ENCODE measurements at regions not wholly inside any gene's neighbourhood (a gene's known extent, or its start where the extent isn't known, plus 50 kb on each side); places are given as distances from the start of the nearest gene placed in this dataset.
A peak's percentile ranks its signal among the peaks of the same experiment; 100 is the strongest.

- no peaks in the 10 kb centered on the region for H3K9me3 ChIP-seq (ENCODE audit: control insufficient read depth in 3 of 3, low read length in 3 of 3)
- H3K27me3 ChIP-seq (ENCODE audit: control insufficient read depth in 3 of 3, insufficient read depth in 3 of 3, low read length in 3 of 3): peaks cover 0 to 3% (median 2%) of the 10 kb centered on the region in 3 donors
- H3K36me3 ChIP-seq (ENCODE audit: control insufficient read depth in 3 of 3, insufficient read depth in 3 of 3, low read length in 3 of 3): no peaks in the 10 kb centered on the region
- peak overlapping the region in 1 of 3 donors; percentile 24 for H3K4me3 ChIP-seq (ENCODE audit: low read length in 3 of 3)
- H3K4me1 ChIP-seq (ENCODE audit: control insufficient read depth in 3 of 3, insufficient read depth in 3 of 3, low read length in 3 of 3): peaks cover 33 to 49% (median 38%) of the 10 kb centered on the region in 3 donors
- peak overlapping the region in 1 of 3 donors; percentile 45 for H3K9ac ChIP-seq (ENCODE audit: low read depth in 1 of 3, low read length in 3 of 3)
- H3K27ac ChIP-seq (ENCODE audit: low read depth, low read length): no peak overlapping the region
Observed at GRCh38 chr2:120879431-120880295, 144.0 kb downstream of the GLI2 start.

DNA sequence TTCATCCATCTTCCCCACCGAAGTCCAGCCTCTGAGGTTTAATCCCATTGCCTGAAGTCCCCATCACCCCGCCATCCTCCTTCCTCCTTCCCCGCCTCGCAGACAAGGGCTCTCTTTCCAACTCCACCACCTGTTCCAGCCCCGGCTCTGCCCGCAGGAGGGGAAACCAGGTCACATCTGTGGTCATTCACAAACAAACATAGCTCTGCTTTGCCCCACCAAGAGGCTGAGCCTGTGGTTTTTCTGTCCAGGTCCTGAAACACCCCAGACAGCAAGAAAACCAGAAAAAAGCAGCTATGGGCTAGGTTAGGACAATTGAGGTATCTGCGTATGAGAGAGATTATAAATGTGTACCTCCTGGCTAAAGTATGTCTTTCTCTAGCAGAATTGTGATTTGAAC is 144.7 kb downstream of the GLI2 start:
- H3K4me1 ChIP-seq (ENCODE audit: control insufficient read depth in 3 of 3, insufficient read depth in 3 of 3, low read length in 3 of 3): peaks cover 37 to 50% (median 44%) of the 10 kb centered on the region in 3 donors
- H3K27me3 ChIP-seq (ENCODE audit: control insufficient read depth in 3 of 3, insufficient read depth in 3 of 3, low read length in 3 of 3): no peaks in the 10 kb centered on the region
- no peak overlapping the region for H3K9ac ChIP-seq (ENCODE audit: low read depth in 1 of 3, low read length in 3 of 3)
- H3K4me3 ChIP-seq (ENCODE audit: low read length in 3 of 3): no peak overlapping the region
- no peaks in the 10 kb centered on the region for H3K9me3 ChIP-seq (ENCODE audit: control insufficient read depth in 3 of 3, low read length in 3 of 3)
- no peak overlapping the region for H3K27ac ChIP-seq (ENCODE audit: low read depth, low read length)
- no peaks in the 10 kb centered on the region for H3K36me3 ChIP-seq (ENCODE audit: control insufficient read depth in 3 of 3, insufficient read depth in 3 of 3, low read length in 3 of 3)

DNA sequence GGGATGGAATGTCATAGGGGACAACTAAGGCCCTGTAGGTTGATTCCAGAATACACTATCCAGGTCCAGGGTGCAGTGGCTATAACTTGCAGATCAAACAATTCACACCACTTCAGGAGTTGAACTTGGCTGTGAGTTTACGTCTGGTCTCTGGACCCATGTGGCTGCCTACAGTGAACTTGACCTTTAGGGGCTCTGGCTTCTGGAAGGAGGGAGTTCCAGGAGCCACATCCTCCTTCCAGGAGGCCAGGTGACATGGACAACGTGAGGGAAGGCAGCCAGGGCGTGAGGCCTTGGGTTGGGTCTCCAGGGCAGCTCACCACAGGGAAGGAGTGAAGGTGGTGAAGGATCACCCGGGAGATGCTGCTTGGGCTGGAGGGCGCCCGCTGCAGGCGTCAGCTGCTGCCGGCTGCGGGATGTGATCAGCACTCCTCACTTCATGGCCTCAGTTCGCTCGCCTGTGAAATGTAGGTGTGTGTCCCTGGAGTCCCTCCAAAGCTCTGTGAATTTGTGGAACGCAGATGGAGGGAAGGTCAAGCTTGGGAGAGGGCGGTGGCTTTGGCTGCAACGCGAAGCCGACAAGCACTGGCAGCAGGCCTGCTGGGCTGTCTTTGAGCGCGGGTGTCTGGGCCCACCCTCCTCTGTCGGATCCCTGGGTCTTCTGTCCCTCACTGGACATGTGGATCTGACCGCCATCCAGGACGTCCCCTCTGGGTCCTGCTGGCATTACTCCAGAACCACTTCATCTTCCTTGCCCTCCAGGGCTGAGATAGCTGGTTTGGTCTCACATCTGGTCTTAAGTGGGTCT is 146.5 kb downstream of the GLI2 start:
- Histone ChIP-seq H3K27me3 (ENCODE audit: control insufficient read depth in 3 of 3, insufficient read depth in 3 of 3, low read length in 3 of 3) (no peaks in the 10 kb centered on the region), H3K9ac (ENCODE audit: low read depth in 1 of 3, low read length in 3 of 3) (peak overlapping the region in 1 of 3 donors; percentile 45), H3K27ac (ENCODE audit: low read depth, low read length) (no peak overlapping the region), H3K4me3 (ENCODE audit: low read length in 3 of 3) (peak overlapping the region in 1 of 3 donors; percentile 22), H3K4me1 (ENCODE audit: control insufficient read depth in 3 of 3, insufficient read depth in 3 of 3, low read length in 3 of 3) (peaks cover 50 to 65% (median 57%) of the 10 kb centered on the region in 3 donors), H3K9me3 (ENCODE audit: control insufficient read depth in 3 of 3, low read length in 3 of 3) (no peaks in the 10 kb centered on the region), H3K36me3 (ENCODE audit: control insufficient read depth in 3 of 3, insufficient read depth in 3 of 3, low read length in 3 of 3) (no peaks in the 10 kb centered on the region)

- no peak overlapping the region for H3K27ac ChIP-seq (ENCODE audit: low read depth, low read length)
- H3K36me3 ChIP-seq (ENCODE audit: control insufficient read depth in 3 of 3, insufficient read depth in 3 of 3, low read length in 3 of 3): no peaks in the 10 kb centered on the region
- peaks cover 59 to 81% (median 70%) of the 10 kb centered on the region in 3 donors for H3K4me1 ChIP-seq (ENCODE audit: control insufficient read depth in 3 of 3, insufficient read depth in 3 of 3, low read length in 3 of 3)
Observed at GRCh38 chr2:120883607-120884440, 148.2 kb downstream of the GLI2 start.

DNA sequence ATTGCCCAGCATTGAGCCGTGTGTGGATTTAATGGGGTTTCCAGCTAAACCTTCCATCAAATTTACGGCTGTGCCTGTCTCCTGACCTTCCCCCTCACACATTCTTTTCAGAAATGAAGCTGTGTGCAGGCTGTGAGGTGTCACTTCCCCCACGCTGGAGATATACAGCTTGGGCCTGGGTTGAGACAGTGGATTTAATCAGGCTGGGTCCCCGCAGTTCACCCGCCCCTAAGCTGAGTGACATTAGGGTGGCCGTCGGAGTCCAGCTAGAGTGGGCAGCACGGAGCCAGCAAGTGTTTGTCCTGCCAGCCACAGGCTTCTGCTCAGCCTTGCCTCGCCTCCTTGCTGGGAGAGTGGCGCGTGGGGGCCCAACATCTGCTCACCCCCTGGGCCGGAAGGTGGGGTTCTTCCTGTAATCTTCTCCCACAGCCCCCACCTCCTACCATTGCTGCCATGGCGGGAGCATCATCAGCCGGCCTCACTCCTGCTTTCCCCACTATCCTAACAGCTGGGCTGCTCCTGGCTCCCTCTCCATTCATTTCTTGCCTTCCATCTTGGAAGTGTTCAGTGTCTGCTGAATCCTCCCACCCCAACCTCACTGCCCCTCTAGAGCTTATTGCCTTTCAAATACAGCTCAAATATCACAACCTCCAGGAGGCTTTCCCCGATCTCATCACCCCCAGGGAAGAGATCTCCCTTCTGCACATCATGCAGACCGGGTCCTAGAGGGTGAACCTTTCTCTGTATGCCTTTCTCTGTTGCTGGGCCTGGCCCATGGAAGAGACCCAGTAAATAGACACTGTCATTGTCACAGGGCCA is 149.0 kb downstream of the GLI2 start:
- Histone ChIP-seq H3K4me1 (ENCODE audit: control insufficient read depth in 3 of 3, insufficient read depth in 3 of 3, low read length in 3 of 3) (peaks cover 53 to 76% (median 62%) of the 10 kb centered on the region in 3 donors), H3K27ac (ENCODE audit: low read depth, low read length) (peak overlapping the region; percentile 61), H3K9me3 (ENCODE audit: control insufficient read depth in 3 of 3, low read length in 3 of 3) (no peaks in the 10 kb centered on the region)

More at GRCh38 chr2:120883607-120884440, 148.2 kb downstream of the GLI2 start:
- Histone ChIP-seq H3K4me3 (ENCODE audit: low read length in 3 of 3) (no peak overlapping the region), H3K9me3 (ENCODE audit: control insufficient read depth in 3 of 3, low read length in 3 of 3) (no peaks in the 10 kb centered on the region), H3K27me3 (ENCODE audit: control insufficient read depth in 3 of 3, insufficient read depth in 3 of 3, low read length in 3 of 3) (no peaks in the 10 kb centered on the region), H3K9ac (ENCODE audit: low read depth in 1 of 3, low read length in 3 of 3) (no peak overlapping the region)

GRCh38 chr2:120885321-120885720 is 149.7 kb downstream of the GLI2 start:
- Histone ChIP-seq H3K9me3 (ENCODE audit: control insufficient read depth in 3 of 3, low read length in 3 of 3) (no peaks in the 10 kb centered on the region), H3K4me3 (ENCODE audit: low read length in 3 of 3) (no peak overlapping the region), H3K9ac (ENCODE audit: low read depth in 1 of 3, low read length in 3 of 3) (peak overlapping the region in 2 of 3 donors; percentile 34 to 72), H3K36me3 (ENCODE audit: control insufficient read depth in 3 of 3, insufficient read depth in 3 of 3, low read length in 3 of 3) (no peaks in the 10 kb centered on the region), H3K4me1 (ENCODE audit: control insufficient read depth in 3 of 3, insufficient read depth in 3 of 3, low read length in 3 of 3) (peaks cover 47 to 70% (median 55%) of the 10 kb centered on the region in 3 donors), H3K27me3 (ENCODE audit: control insufficient read depth in 3 of 3, insufficient read depth in 3 of 3, low read length in 3 of 3) (no peaks in the 10 kb centered on the region), H3K27ac (ENCODE audit: low read depth, low read length) (peak overlapping the region; percentile 61)

More for the DNA sequence above, 149.0 kb downstream of the GLI2 start:
- H3K9ac ChIP-seq (ENCODE audit: low read depth in 1 of 3, low read length in 3 of 3): peak overlapping the region in 1 of 3 donors; percentile 72
- no peaks in the 10 kb centered on the region for H3K27me3 ChIP-seq (ENCODE audit: control insufficient read depth in 3 of 3, insufficient read depth in 3 of 3, low read length in 3 of 3)
- H3K36me3 ChIP-seq (ENCODE audit: control insufficient read depth in 3 of 3, insufficient read depth in 3 of 3, low read length in 3 of 3): no peaks in the 10 kb centered on the region
- no peak overlapping the region for H3K4me3 ChIP-seq (ENCODE audit: low read length in 3 of 3)

GRCh38 chr2:120885749-120886148 is 150.1 kb downstream of the GLI2 start:
- no peaks in the 10 kb centered on the region for H3K27me3 ChIP-seq (ENCODE audit: control insufficient read depth in 3 of 3, insufficient read depth in 3 of 3, low read length in 3 of 3)
- H3K4me1 ChIP-seq (ENCODE audit: control insufficient read depth in 3 of 3, insufficient read depth in 3 of 3, low read length in 3 of 3): peaks cover 43 to 66% (median 51%) of the 10 kb centered on the region in 3 donors
- H3K27ac ChIP-seq (ENCODE audit: low read depth, low read length): peak overlapping the region; percentile 61
- H3K9ac ChIP-seq (ENCODE audit: low read depth in 1 of 3, low read length in 3 of 3): peak overlapping the region in 2 of 3 donors; percentile 34 to 72
- no peaks in the 10 kb centered on the region for H3K36me3 ChIP-seq (ENCODE audit: control insufficient read depth in 3 of 3, insufficient read depth in 3 of 3, low read length in 3 of 3)
- H3K9me3 ChIP-seq (ENCODE audit: control insufficient read depth in 3 of 3, low read length in 3 of 3): no peaks in the 10 kb centered on the region
- H3K4me3 ChIP-seq (ENCODE audit: low read length in 3 of 3): no peak overlapping the region

DNA sequence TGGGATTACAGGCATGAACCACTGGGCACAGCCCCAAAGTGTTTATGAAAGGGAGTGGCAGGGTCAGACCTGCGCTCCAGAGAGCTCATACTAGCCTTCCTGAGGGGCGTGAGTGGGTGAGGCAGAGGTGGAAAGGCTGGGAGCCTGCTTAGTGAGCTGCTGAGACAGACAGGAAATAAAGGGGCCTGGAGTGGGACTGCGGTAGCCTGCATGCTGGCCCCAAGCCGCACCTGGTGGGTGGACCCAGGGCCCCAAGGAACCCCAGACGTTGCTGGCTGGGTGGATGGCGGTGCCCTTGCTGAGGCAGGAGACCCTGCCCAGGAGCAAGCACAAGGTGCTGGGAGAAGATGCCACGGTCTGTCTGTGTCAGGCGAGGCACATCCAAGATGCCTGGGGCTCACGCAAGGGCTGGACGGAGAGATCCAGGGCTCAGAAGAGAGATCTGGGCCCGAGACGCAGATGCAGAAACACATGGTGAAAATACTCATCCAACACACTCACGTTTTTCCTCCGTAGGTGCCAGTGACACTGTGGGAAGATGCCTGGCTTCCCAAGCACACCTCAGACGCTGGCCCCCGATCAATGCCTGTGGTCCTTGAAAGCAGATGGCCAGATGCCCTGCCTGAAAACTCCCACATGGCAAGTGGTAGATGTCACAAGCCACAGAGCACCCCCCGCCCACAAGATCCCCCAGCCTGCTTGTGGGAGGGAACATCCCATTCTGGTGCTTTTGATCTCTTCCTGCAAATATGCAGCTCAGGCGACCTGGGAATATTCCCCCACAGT is 151.1 kb downstream of the GLI2 start:
- Histone ChIP-seq H3K9me3 (ENCODE audit: control insufficient read depth in 3 of 3, low read length in 3 of 3) (no peaks in the 10 kb centered on the region), H3K36me3 (ENCODE audit: control insufficient read depth in 3 of 3, insufficient read depth in 3 of 3, low read length in 3 of 3) (no peaks in the 10 kb centered on the region), H3K27ac (ENCODE audit: low read depth, low read length) (peak overlapping the region; percentile 55), H3K27me3 (ENCODE audit: control insufficient read depth in 3 of 3, insufficient read depth in 3 of 3, low read length in 3 of 3) (no peaks in the 10 kb centered on the region), H3K4me3 (ENCODE audit: low read length in 3 of 3) (no peak overlapping the region), H3K4me1 (ENCODE audit: control insufficient read depth in 3 of 3, insufficient read depth in 3 of 3, low read length in 3 of 3) (peaks cover 41 to 65% (median 47%) of the 10 kb centered on the region in 3 donors), H3K9ac (ENCODE audit: low read depth in 1 of 3, low read length in 3 of 3) (peak overlapping the region in 2 of 3 donors; percentile 21 to 29)

All from skeletal muscle tissue (tissue), 3 donors.